ENCODE measurements at regions not wholly inside any gene's neighbourhood (a gene's known extent, or its start where the extent isn't known, plus 50 kb on each side); places are given as distances from the start of the nearest gene placed in this dataset.
"Not testable (repeated sequence)": the region's sequence is repeated elsewhere in the genome, so short reads cannot be mapped to it uniquely, and the experiment has no call there.

DNA sequence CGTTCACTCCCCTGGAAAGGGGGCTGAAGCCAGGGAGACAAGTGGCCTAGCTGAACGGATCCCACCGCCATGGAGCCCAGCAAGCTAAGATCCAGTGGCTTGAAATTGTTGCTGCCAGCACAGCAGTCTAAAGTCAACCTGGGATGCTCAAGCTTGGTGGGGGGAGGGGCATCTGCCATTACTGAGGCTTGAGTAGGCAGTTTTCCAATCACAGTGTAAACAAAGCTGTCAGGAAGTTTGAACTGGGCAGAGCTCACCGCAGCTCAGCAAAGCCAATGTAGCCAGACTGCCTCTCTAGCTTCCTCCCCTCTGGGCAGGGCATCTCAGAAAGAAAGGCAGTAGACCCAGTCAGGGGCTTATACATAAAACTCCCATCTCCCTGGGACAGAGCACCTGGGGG is 470.0 kb upstream of the DIAPH2 start:
- DNase-seq (ENCODE audit: low spot score) = not testable (repeated sequence)

- no peak for DNase-seq (ENCODE audit: low spot score)
Observed at GRCh38 chrX:96224279-96224678, 460.4 kb upstream of the DIAPH2 start.

DNA sequence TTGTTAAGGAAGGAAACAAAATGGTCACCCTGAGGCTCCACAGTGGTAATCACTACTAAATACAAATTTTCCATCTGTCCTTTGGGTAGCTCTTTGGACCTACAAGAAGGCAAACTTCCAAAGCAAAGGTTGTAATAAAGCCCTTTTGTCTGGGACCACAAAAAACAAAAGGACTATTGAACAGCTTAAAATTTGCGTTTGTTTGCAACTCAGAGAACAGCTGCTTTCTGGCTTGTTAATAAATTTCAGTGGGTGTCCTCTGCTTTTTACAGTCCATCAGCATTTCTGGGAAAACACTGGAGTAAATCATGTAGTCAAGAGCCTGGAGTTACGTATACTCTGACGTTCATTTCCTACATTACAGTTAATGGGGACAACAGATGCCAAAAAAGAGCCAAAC is 439.7 kb upstream of the DIAPH2 start:
- DNase-seq (ENCODE audit: low spot score) = peak; percentile 48

DNA sequence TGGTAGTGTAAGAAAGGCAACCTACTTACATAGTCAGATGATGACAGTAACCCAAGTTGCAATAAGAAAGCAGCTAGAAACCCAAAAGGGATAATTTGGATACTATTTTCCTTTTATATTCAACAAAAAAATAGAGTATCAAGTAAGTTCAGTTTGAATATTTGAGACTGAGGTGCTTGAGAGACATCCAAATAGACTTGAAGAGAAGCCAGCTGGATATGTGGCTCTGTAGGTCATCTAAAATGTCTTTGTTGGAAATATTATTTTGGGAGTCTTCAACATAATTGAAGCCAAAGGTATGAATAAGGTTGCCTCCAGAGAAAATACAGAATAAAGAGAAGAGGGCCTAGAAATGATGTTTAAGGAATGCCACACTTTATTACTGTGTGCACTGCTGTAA is 438.2 kb upstream of the DIAPH2 start:
- no peak for DNase-seq (ENCODE audit: low spot score)
